Activated naive CD4-positive, alpha-beta T cell treated with anti-CD3 and anti-CD28 coated beads, Interleukin-2, amount 10 ng/mL, durations not matched to agents 7 days and 5 days (primary cell): ENCODE measurements at regions not wholly inside any gene's neighbourhood (a gene's known extent, or its start where the extent isn't known, plus 50 kb on each side); places are given as distances from the start of the nearest gene placed in this dataset.
"Not testable (repeated sequence)": the region's sequence is repeated elsewhere in the genome, so short reads cannot be mapped to it uniquely, and the experiment has no call there.

Source experiments
- CTCF ChIA-PET: fragments of 350-600 bp; sonication (Branson Sonifier 250); formaldehyde crosslinking; loops from one replicate; lab custom pipeline; 2021; ENCODE audit warnings: antibody characterized with exemption; lab: Charles Lee
- DNase-seq: peaks from one replicate; pipeline ENCODE4 v3.0.0-alpha.2; 2020
- H3K27ac Mint-ChIP-seq: one replicate; pipeline ENCODE4 v1.8.0; 2021; ENCODE audit warnings: mild to moderate bottlenecking, moderate library complexity, mixed read lengths
- H3K27me3 Mint-ChIP-seq: one replicate; pipeline ENCODE4 v1.8.0; 2021; ENCODE audit warnings: mild to moderate bottlenecking, mixed read lengths
- H3K36me3 Mint-ChIP-seq: one replicate; pipeline ENCODE4 v1.8.0; 2021; ENCODE audit warnings: mixed read lengths
- H3K4me1 Mint-ChIP-seq: one replicate; pipeline ENCODE4 v1.8.0; 2021; ENCODE audit warnings: mixed read lengths
- H3K4me3 Mint-ChIP-seq: one replicate; pipeline ENCODE4 v1.8.0; 2021; ENCODE audit warnings: mild to moderate bottlenecking, moderate library complexity, mixed read lengths
- H3K9me3 Mint-ChIP-seq: one replicate; pipeline ENCODE4 v1.8.0; 2021; ENCODE audit warnings: mixed read lengths

GRCh38 chr17:77805970-77806369, 152.5 kb upstream of the TNRC6C start:
- peaks cover 40% of the 10 kb centered on the region for H3K27me3 Mint-ChIP-seq

GRCh38 chr17:77807051-77807745, 151.3 kb upstream of the TNRC6C start:
- Mint-ChIP-seq H3K9me3 (no peaks in the 10 kb centered on the region), H3K27me3 (peaks cover 30% of the 10 kb centered on the region), H3K4me3 (no peak overlapping the region), H3K4me1 (no peaks in the 10 kb centered on the region), H3K27ac (no peak overlapping the region), H3K36me3 (no peaks in the 10 kb centered on the region)
- DNase-seq: no peak
- CTCF ChIA-PET: no interaction called here

More at GRCh38 chr17:77805970-77806369, 152.5 kb upstream of the TNRC6C start:
- DNase-seq, H3K4me1 Mint-ChIP-seq, H3K9me3 Mint-ChIP-seq, H3K4me3 Mint-ChIP-seq, H3K27ac Mint-ChIP-seq, CTCF ChIA-PET, H3K36me3 Mint-ChIP-seq: not testable (repeated sequence)

GRCh38 chr17:77807746-77808441, 150.6 kb upstream of the TNRC6C start:
- Mint-ChIP-seq H3K4me1 (no peaks in the 10 kb centered on the region), H3K9me3 (no peaks in the 10 kb centered on the region), H3K36me3 (no peaks in the 10 kb centered on the region), H3K4me3 (no peak overlapping the region), H3K27me3 (peaks cover 23% of the 10 kb centered on the region), H3K27ac (no peak overlapping the region)
- CTCF ChIA-PET: no interaction called here
- no peak for DNase-seq

GRCh38 chr17:77808686-77809425, 149.6 kb upstream of the TNRC6C start:
- H3K36me3 Mint-ChIP-seq: no peaks in the 10 kb centered on the region
- DNase-seq: no peak
- no peak overlapping the region for H3K4me3 Mint-ChIP-seq
- H3K9me3 Mint-ChIP-seq: no peaks in the 10 kb centered on the region
- peaks cover 14% of the 10 kb centered on the region for H3K27me3 Mint-ChIP-seq
- no peaks in the 10 kb centered on the region for H3K4me1 Mint-ChIP-seq
- CTCF ChIA-PET: no interaction called here
- no peak overlapping the region for H3K27ac Mint-ChIP-seq

GRCh38 chr17:77809814-77810213, 148.7 kb upstream of the TNRC6C start:
- Mint-ChIP-seq H3K27ac (no peak overlapping the region), H3K36me3 (no peaks in the 10 kb centered on the region), H3K4me1 (no peaks in the 10 kb centered on the region), H3K9me3 (no peaks in the 10 kb centered on the region), H3K4me3 (no peak overlapping the region), H3K27me3 (peaks cover 8% of the 10 kb centered on the region)
- CTCF ChIA-PET: no interaction called here
- DNase-seq: no peak

GRCh38 chr17:77810536-77810935, 148.0 kb upstream of the TNRC6C start:
- no peak overlapping the region for H3K4me3 Mint-ChIP-seq
- DNase-seq: no peak
- CTCF ChIA-PET: no interaction called here
- H3K36me3 Mint-ChIP-seq: no peaks in the 10 kb centered on the region
- peaks cover 5% of the 10 kb centered on the region for H3K27me3 Mint-ChIP-seq
- H3K27ac Mint-ChIP-seq: no peak overlapping the region
- no peaks in the 10 kb centered on the region for H3K9me3 Mint-ChIP-seq
- no peaks in the 10 kb centered on the region for H3K4me1 Mint-ChIP-seq

DNA sequence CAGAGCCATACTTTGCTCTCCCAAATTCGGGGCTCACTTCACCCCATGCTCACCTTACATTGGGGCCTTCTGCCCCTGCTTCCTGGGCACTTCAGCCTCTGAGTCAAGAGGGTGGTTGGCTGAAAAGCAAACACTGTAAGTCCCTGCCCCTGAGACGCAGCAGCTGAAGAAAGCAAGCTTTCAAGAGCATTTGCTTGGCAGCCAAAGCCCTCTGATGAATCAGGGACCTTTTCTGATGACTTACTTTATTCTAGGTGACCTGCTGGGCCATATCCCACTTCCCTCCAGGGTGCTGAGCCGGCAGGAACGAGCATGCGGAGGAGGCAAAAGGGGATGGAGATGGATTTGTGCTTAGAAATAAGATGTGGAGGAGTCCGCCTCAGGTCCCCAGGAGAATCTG, 147.0 kb upstream of the TNRC6C start:
- DNase-seq: no peak
- H3K36me3 Mint-ChIP-seq: no peaks in the 10 kb centered on the region
- H3K9me3 Mint-ChIP-seq: no peaks in the 10 kb centered on the region
- no peak overlapping the region for H3K4me3 Mint-ChIP-seq
- CTCF ChIA-PET: no interaction called here
- H3K4me1 Mint-ChIP-seq: no peaks in the 10 kb centered on the region
- H3K27ac Mint-ChIP-seq: no peak overlapping the region
- peaks cover 8% of the 10 kb centered on the region for H3K27me3 Mint-ChIP-seq

DNA sequence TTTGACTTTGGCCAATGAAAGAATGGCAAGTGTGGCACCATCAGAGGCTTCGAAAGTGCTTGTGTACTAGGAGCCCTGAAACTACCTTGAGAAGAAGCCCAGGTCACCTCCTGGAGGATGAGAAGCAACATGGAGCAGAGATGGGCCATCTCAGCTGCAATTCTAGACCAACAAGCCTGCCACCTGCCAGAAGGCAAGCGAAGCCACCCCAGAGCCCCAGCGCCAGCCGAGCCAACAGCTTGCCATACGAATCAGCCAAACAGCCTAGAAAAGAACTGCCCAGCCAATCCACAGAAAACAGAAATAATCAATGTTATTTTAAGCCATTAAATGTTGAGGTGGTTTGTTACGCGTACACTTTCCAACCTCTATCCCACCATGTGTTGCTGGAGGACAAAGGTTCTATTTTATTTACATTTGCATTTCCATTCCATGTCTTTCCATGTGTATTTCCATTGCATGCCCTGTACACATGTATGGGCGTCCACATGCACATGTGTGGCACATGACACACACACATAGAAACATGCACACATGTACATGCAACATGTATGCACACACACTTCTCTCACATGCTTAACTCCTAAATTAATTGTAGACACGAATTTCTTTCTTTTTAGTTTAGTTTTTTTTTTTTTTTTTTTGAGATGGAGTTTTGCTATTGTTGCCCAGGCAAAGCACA, 144.3 kb upstream of the TNRC6C start:
- CTCF ChIA-PET: interaction anchor here (1.0 kb wide), 1 partner anchor 271 kb away, joined by 3 read pairs; no protein-coding TSS in a partner anchor
- peaks cover 16% of the 10 kb centered on the region for H3K27me3 Mint-ChIP-seq
- no peaks in the 10 kb centered on the region for H3K4me1 Mint-ChIP-seq
- no peak for DNase-seq
- H3K4me3 Mint-ChIP-seq: no peak overlapping the region
- H3K9me3 Mint-ChIP-seq: no peaks in the 10 kb centered on the region
- no peak overlapping the region for H3K27ac Mint-ChIP-seq
- no peaks in the 10 kb centered on the region for H3K36me3 Mint-ChIP-seq

GRCh38 chr17:77815127-77815905, 143.2 kb upstream of the TNRC6C start:
- H3K27me3 Mint-ChIP-seq: peaks cover 16% of the 10 kb centered on the region
- no peak overlapping the region for H3K27ac Mint-ChIP-seq
- CTCF ChIA-PET: interaction anchor here (0.8 to 1.0 kb wide), 2 partner anchors 18 to 272 kb away, joined by 3 read pairs; no protein-coding TSS in a partner anchor
- H3K4me3 Mint-ChIP-seq: no peak overlapping the region
- no peaks in the 10 kb centered on the region for H3K4me1 Mint-ChIP-seq
- no peaks in the 10 kb centered on the region for H3K36me3 Mint-ChIP-seq
- DNase-seq: no peak
- H3K9me3 Mint-ChIP-seq: no peaks in the 10 kb centered on the region

GRCh38 chr17:77817953-77818352, 140.6 kb upstream of the TNRC6C start:
- H3K36me3 Mint-ChIP-seq: no peaks in the 10 kb centered on the region
- H3K9me3 Mint-ChIP-seq: no peaks in the 10 kb centered on the region
- no peak overlapping the region for H3K27ac Mint-ChIP-seq
- no peak overlapping the region for H3K4me3 Mint-ChIP-seq
- no peaks in the 10 kb centered on the region for H3K4me1 Mint-ChIP-seq
- H3K27me3 Mint-ChIP-seq: peaks cover 33% of the 10 kb centered on the region
- DNase-seq: no peak
- CTCF ChIA-PET: no interaction called here

DNA sequence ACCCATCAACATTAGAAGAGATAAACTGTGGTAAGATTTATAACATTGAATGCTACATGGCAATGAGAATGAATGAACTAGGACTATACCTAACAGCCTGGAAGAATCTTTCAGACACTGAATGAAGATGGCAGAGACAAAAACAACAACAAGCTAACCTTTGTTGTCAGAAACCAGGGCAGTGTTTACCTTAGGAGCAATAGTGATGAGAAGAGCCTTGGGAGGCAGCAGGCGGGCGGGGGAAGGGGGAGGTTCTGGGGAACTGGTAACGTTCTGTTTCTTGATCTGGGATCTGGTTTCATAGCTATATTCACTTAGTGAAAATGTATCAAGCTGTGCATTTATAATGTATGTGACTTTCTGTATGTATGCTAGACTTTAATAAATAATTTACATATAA, 139.0 kb upstream of the TNRC6C start:
- no peaks in the 10 kb centered on the region for H3K4me1 Mint-ChIP-seq
- H3K36me3 Mint-ChIP-seq: no peaks in the 10 kb centered on the region
- H3K4me3 Mint-ChIP-seq: no peak overlapping the region
- H3K9me3 Mint-ChIP-seq: no peaks in the 10 kb centered on the region
- H3K27ac Mint-ChIP-seq: no peak overlapping the region
- H3K27me3 Mint-ChIP-seq: peaks cover 29% of the 10 kb centered on the region
- no peak for DNase-seq
- CTCF ChIA-PET: no interaction called here

DNA sequence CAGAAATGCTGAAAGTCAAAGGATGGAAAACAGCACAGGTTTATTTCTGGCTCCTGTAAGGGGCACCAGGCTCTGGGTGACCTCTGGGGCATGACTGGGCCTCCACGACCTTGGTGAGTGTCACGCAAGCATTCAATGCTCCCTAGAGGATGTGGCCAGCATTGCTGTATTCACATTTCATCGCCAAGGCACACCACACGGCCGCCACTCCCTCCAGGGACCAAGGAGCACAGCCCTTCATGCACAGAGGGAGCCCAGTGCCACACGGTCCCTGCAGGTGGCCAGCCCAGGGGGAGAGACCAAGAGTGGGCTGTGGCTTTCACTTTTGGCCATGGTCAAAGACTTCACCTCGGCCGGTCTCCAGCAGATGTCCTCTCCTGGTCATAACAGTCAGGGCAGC, 137.4 kb upstream of the TNRC6C start:
- H3K4me3 Mint-ChIP-seq: no peak overlapping the region
- peaks cover 29% of the 10 kb centered on the region for H3K27me3 Mint-ChIP-seq
- H3K4me1 Mint-ChIP-seq: no peaks in the 10 kb centered on the region
- H3K9me3 Mint-ChIP-seq: no peaks in the 10 kb centered on the region
- H3K27ac Mint-ChIP-seq: no peak overlapping the region
- no peaks in the 10 kb centered on the region for H3K36me3 Mint-ChIP-seq
- CTCF ChIA-PET: no interaction called here
- no peak for DNase-seq

GRCh38 chr17:77822302-77823030, 136.0 kb upstream of the TNRC6C start:
- DNase-seq: no peak
- Mint-ChIP-seq H3K36me3 (no peaks in the 10 kb centered on the region), H3K4me3 (no peak overlapping the region), H3K9me3 (no peaks in the 10 kb centered on the region), H3K27ac (no peak overlapping the region), H3K27me3 (peaks cover 29% of the 10 kb centered on the region), H3K4me1 (no peaks in the 10 kb centered on the region)
- CTCF ChIA-PET: no interaction called here
